Panc1 (cell line): ENCODE measurements at regions not wholly inside any gene's neighbourhood (a gene's known extent, or its start where the extent isn't known, plus 50 kb on each side); places are given as distances from the start of the nearest gene placed in this dataset.

ENCODE experiments used
- ATAC-seq: fragments of 200-7000 bp; cut with Tn5 transposase; 2 replicates; pipeline ENCODE4 v1.9.1; 2020; ENCODE audit warnings: mild to moderate bottlenecking, moderate library complexity
- BruUV-seq: library from RNA; stranded (reverse); fragments of 400-500 nt; replicated peaks from 2 replicates; lab custom pipeline; 2021; lab: Mats Ljungman, UMichigan
- CTCF ChIA-PET: fragments of 300-600 bp; sonication (Branson Sonifier 250); formaldehyde crosslinking; loops from one replicate; lab custom pipeline; 2022; ENCODE audit warnings: antibody characterized with exemption; lab: Charles Lee
- POLR2A ChIA-PET: fragments of 300-600 bp; sonication (Branson Sonifier 250); formaldehyde crosslinking; loops from one replicate; lab custom pipeline; 2022; ENCODE audit warnings: antibody characterized with exemption; lab: Charles Lee
- DNase-seq: peaks from one replicate; pipeline ENCODE4 v3.0.0-alpha.2; 2010; ENCODE audit warnings: low read depth, low spot score
- H3K27ac ChIP-seq: 2 replicates; pipeline ENCODE4 v1.5.1; 2011; ENCODE audit warnings: mild to moderate bottlenecking, low read length, inconsistent platforms
- H3K27me3 ChIP-seq: fragments of 200-500 bp; sonication (Bioruptor generic); 2 replicates; pipeline ENCODE4 v1.6.0; 2014; ENCODE audit warnings: low read length, inconsistent platforms; ENCODE audit not compliant: control insufficient read depth, insufficient read depth
- H3K36me3 ChIP-seq: fragments of 200-500 bp; sonication (Bioruptor generic); 2 replicates; pipeline ENCODE4 v1.5.1; 2014; ENCODE audit warnings: inconsistent platforms, mild to moderate bottlenecking, low read length, moderate library complexity; ENCODE audit not compliant: control insufficient read depth, insufficient read depth
- H3K4me1 ChIP-seq: 2 replicates; pipeline ENCODE4 v1.5.1; 2011; ENCODE audit warnings: inconsistent platforms, mild to moderate bottlenecking, low read length, moderate library complexity; ENCODE audit not compliant: control insufficient read depth, insufficient read depth
- H3K4me3 ChIP-seq, 2 experiments: 2 replicates each; pipeline ENCODE4 v1.5.1; 2011 to 2012; ENCODE audit warnings: low read depth in 2 of 2, low read length in 2 of 2, mild to moderate bottlenecking in 2 of 2, inconsistent platforms in 1 of 2, moderate library complexity in 1 of 2
- H3K9me3 ChIP-seq: fragments of 200-500 bp; sonication (Bioruptor generic); 2 replicates; pipeline ENCODE4 v1.5.1; 2014; ENCODE audit warnings: low read depth, mild to moderate bottlenecking, inconsistent platforms, low read length, moderate library complexity; ENCODE audit not compliant: control insufficient read depth, insufficient read depth
- CTCF ChIP-seq: fragments of 450-650 bp; IDR thresholded peaks from 2 replicates; pipeline ENCODE4 v1.5.1; 2017; ENCODE audit warnings: mild to moderate bottlenecking
- POLR2AphosphoS5 ChIP-seq: IDR thresholded peaks from 2 replicates; pipeline ENCODE4 v1.6.1; 2012; ENCODE audit warnings: mild to moderate bottlenecking, low read depth, low read length, moderate library complexity
- REST ChIP-seq, 2 experiments: IDR thresholded peaks; 2 replicates each; pipeline ENCODE4 v1.6.1; 2011 to 2012; ENCODE audit warnings: low read depth in 2 of 2, control low read depth in 1 of 2, low read length in 1 of 2, mild to moderate bottlenecking in 1 of 2, moderate library complexity in 1 of 2; ENCODE audit not compliant: insufficient read depth in 1 of 2
- SIN3A ChIP-seq: IDR thresholded peaks from 2 replicates; pipeline ENCODE4 v1.6.1; 2012; ENCODE audit warnings: low read depth, mild to moderate bottlenecking, low read length, moderate library complexity, borderline replicate concordance; ENCODE audit not compliant: insufficient read depth
- TCF7L2 ChIP-seq: IDR thresholded peaks from 2 replicates; pipeline ENCODE4 v1.6.1; 2011; ENCODE audit warnings: mild to moderate bottlenecking, low read depth, low read length, inconsistent platforms
- in situ Hi-C: cut with HindIII; loops from 2 replicates; pipeline ENCODE4 v1.10.0; 2016; ENCODE audit warnings: low sequenced_read_pairs, low pct_unique_long_range_greater_than_20kb
- intact Hi-C: fragments of 100-400 bp; cut with micrococcal nuclease; formaldehyde crosslinking; loops from one replicate; pipeline ENCODE4 v1.10.0; 2022; ENCODE audit not compliant: unreplicated experiment

GRCh38 chr6:167668754-167669552 lies 157.8 kb upstream of the AFDN start:
- Histone ChIP-seq H3K27me3 (no peaks in the 10 kb centered on the region), H3K4me3 (no peak overlapping the region), H3K9me3 (no peaks in the 10 kb centered on the region), H3K36me3 (no peaks in the 10 kb centered on the region), H3K4me1 (no peaks in the 10 kb centered on the region), H3K27ac (no peak overlapping the region)
- BruUV-seq, result no TSS peak
- DNase-seq (no peak), ATAC-seq (no peak)
- intact Hi-C loops, result no loop called here
- TF ChIP-seq TCF7L2, result no peak
- no peak for TF ChIP-seq REST (IDR thresholded peaks at IDR 0.05; ENCODE audit: insufficient read depth in 1 of 2, low read depth in 2 of 2, low read length in 1 of 2)
- TF ChIP-seq SIN3A, result no peak
- no peak for TF ChIP-seq CTCF
- no peak for TF ChIP-seq POLR2AphosphoS5
- ChIA-PET POLR2A (no interaction called here), CTCF (no interaction called here)
- in situ Hi-C loops, result no loop called here

GRCh38 chr6:167669553-167669849 lies 157.2 kb upstream of the AFDN start:
- POLR2A ChIA-PET, result no interaction called here
- in situ Hi-C loops (no loop called here), intact Hi-C loops (no loop called here)
- no TSS peak for BruUV-seq
- no peaks in the 10 kb centered on the region for H3K4me1 ChIP-seq
- no peak overlapping the region for H3K4me3 ChIP-seq
- H3K27ac ChIP-seq, result no peak overlapping the region
- ATAC-seq (no peak), DNase-seq (no peak)
- CTCF ChIA-PET, result no interaction called here
- no peaks in the 10 kb centered on the region for H3K9me3 ChIP-seq
- no peaks in the 10 kb centered on the region for H3K27me3 ChIP-seq
- TF ChIP-seq TCF7L2 (no peak), REST (IDR thresholded peaks at IDR 0.05; ENCODE audit: insufficient read depth in 1 of 2, low read depth in 2 of 2, low read length in 1 of 2) (no peak), CTCF (no peak), POLR2AphosphoS5 (no peak)
- no peaks in the 10 kb centered on the region for H3K36me3 ChIP-seq
